B cell (primary cell): ENCODE measurements at regions not wholly inside any gene's neighbourhood (a gene's known extent, or its start where the extent isn't known, plus 50 kb on each side); places are given as distances from the start of the nearest gene placed in this dataset.

ENCODE experiments used
- CTCF ChIP-seq: fragments of 200-600 bp; IDR thresholded peaks from one replicate; pipeline ENCODE4 v1.8.0; 2022; ENCODE audit warnings: antibody characterized with exemption, mild to moderate bottlenecking
- EZH2 ChIP-seq: IDR thresholded peaks from 2 replicates; pipeline ENCODE4 v1.6.1; 2012; ENCODE audit warnings: borderline replicate concordance, low read depth, mild to moderate bottlenecking, moderate library complexity, low read length; ENCODE audit not compliant: insufficient read depth, poor library complexity, severe bottlenecking

- TF ChIP-seq EZH2 (no peak), CTCF (no peak)
These were observed 121.0 kb upstream of the EPHA5 start for GRCh38 chr4:65791111-65791811.
